HCEC 1CT (cell line): ENCODE measurements at regions not wholly inside any gene's neighbourhood (a gene's known extent, or its start where the extent isn't known, plus 50 kb on each side); places are given as distances from the start of the nearest gene placed in this dataset.

Experiments used
- DNase-seq: peaks from one replicate; pipeline ENCODE4 v3.0.0-alpha.2; 2017

GRCh38 chr5:129406440-129406839, 53.7 kb upstream of the ADAMTS19 start:
- no peak for DNase-seq
